Body of pancreas (tissue), 4 donors: ENCODE measurements at regions not wholly inside any gene's neighbourhood (a gene's known extent, or its start where the extent isn't known, plus 50 kb on each side); places are given as distances from the start of the nearest gene placed in this dataset.

ENCODE experiments used
- ATAC-seq: fragments of 150-250 bp; one replicate; pipeline ENCODE4 v1.9.1; 2016
- DNase-seq, 4 donors: peaks; one replicate each; pipeline ENCODE4 v3.0.0-alpha.2; 2019
- H3K27ac ChIP-seq, 4 donors: fragments of 200-600 bp; sonication (generic); 1 replicate in 3 of 4; 2 replicates in 1 of 4; pipeline versions ENCODE4 v1.5.1 to v1.6.1; 2016 to 2019; ENCODE audit warnings: mild to moderate bottlenecking in 1 of 4, mixed read lengths in 1 of 4, moderate library complexity in 1 of 4
- H3K27me3 ChIP-seq, 2 donors: fragments of 200-600 bp; sonication (generic); one replicate each; pipeline ENCODE4 v1.6.0; 2016; ENCODE audit warnings: mild to moderate bottlenecking in 1 of 2
- H3K36me3 ChIP-seq, 2 donors: fragments of 200-600 bp; sonication (generic); replicated peaks in 1 of 2; 2 replicates each; pipeline ENCODE4 v1.5.1; 2016; ENCODE audit warnings: low read depth in 2 of 2; ENCODE audit not compliant: insufficient read depth in 1 of 2
- H3K4me1 ChIP-seq: fragments of 200-600 bp; sonication (generic); one replicate; pipeline ENCODE4 v1.6.0; 2016
- H3K4me3 ChIP-seq, 2 donors: fragments of 200-600 bp; sonication (generic); 1 replicate in 1 of 2; 2 replicates in 1 of 2; pipeline ENCODE4 v1.5.1; 2016 to 2019
- H3K9me3 ChIP-seq, 3 donors: fragments of 200-600 bp; sonication (generic); 1 replicate in 2 of 3; 2 replicates in 1 of 3; pipeline ENCODE4 v1.5.1; 2016
- POLR2A ChIP-seq, 3 donors: fragments of 450-650 bp; IDR thresholded peaks; one replicate each; pipeline ENCODE4 v1.6.1; 2016; ENCODE audit warnings: antibody characterized with exemption in 3 of 3, mild to moderate bottlenecking in 2 of 3
- WGBS, 2 donors: methylation state at CpG; one replicate each; pipeline ENCODE4 v1.1.5; 2017; 5-methylcytosine and 5-hydroxymethylcytosine counted together
- intact Hi-C: fragments of 100-400 bp; cut with DNase I; formaldehyde crosslinking; loops from one replicate; pipeline ENCODE4 v1.15.1; 2023
- TF ChIP-seq, protein P1 (sequence below), 7 experiments: fragments of 450-650 bp in 4 of 7; fragments of 200-600 bp in 3 of 7; sonication (generic) in 3 of 7; IDR thresholded peaks; one replicate each; pipeline ENCODE4 v1.5.1; 2016 to 2019; ENCODE audit warnings: antibody characterized with exemption in 7 of 7

DNA sequence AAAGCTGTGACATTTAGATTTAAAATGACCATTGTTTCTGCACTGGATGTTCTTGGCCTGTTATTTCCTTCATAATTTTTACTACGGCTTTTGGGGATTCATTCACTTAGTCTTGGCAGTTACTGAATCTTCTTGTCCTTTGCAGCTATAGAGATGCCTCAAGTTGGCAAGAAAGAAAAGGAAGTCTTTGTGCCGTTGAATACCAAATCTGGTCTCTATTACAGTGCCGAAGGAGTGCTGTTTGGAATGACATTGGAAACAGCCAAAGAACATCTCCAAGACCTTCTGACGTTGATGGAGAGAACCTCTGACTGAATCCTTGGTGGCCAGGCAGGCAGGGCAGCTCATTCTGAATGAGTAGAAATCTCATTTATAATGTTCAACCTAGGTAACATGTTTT is 54.3 kb upstream of the NRP1 start:
- Histone ChIP-seq H3K9me3 (no peaks in the 10 kb centered on the region), H3K4me3 (no peak overlapping the region), H3K27me3 (no peaks in the 10 kb centered on the region), H3K4me1 (no peaks in the 10 kb centered on the region), H3K36me3 (no peaks in the 10 kb centered on the region), H3K27ac (no peak overlapping the region)
- intact Hi-C loops = no loop called here
- TF ChIP-seq POLR2A (IDR thresholded peaks at IDR 0.05) = no peak
- TF ChIP-seq, protein P1, sequence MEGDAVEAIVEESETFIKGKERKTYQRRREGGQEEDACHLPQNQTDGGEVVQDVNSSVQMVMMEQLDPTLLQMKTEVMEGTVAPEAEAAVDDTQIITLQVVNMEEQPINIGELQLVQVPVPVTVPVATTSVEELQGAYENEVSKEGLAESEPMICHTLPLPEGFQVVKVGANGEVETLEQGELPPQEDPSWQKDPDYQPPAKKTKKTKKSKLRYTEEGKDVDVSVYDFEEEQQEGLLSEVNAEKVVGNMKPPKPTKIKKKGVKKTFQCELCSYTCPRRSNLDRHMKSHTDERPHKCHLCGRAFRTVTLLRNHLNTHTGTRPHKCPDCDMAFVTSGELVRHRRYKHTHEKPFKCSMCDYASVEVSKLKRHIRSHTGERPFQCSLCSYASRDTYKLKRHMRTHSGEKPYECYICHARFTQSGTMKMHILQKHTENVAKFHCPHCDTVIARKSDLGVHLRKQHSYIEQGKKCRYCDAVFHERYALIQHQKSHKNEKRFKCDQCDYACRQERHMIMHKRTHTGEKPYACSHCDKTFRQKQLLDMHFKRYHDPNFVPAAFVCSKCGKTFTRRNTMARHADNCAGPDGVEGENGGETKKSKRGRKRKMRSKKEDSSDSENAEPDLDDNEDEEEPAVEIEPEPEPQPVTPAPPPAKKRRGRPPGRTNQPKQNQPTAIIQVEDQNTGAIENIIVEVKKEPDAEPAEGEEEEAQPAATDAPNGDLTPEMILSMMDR (IDR thresholded peaks at IDR 0.05) = no peak
- WGBS, 2 donors = 90 to 93% methylated on average over 4 of the region's 4 CpGs
- ATAC-seq (no peak), DNase-seq (no peak)

- Histone ChIP-seq H3K36me3 (no peaks in the 10 kb centered on the region), H3K27ac (no peak overlapping the region), H3K4me1 (no peaks in the 10 kb centered on the region), H3K9me3 (no peaks in the 10 kb centered on the region), H3K4me3 (no peak overlapping the region), H3K27me3 (no peaks in the 10 kb centered on the region)
- no peak for DNase-seq
- intact Hi-C loops = no loop called here
- TF ChIP-seq, protein P1 (IDR thresholded peaks at IDR 0.05) = no peak
- no peak for TF ChIP-seq POLR2A (IDR thresholded peaks at IDR 0.05)
- no peak for ATAC-seq
- WGBS, 2 donors = 83 to 85% methylated on average over 1 of the region's 1 CpG
These were observed 53.9 kb upstream of the NRP1 start for GRCh38 chr10:33388382-33388781.

DNA sequence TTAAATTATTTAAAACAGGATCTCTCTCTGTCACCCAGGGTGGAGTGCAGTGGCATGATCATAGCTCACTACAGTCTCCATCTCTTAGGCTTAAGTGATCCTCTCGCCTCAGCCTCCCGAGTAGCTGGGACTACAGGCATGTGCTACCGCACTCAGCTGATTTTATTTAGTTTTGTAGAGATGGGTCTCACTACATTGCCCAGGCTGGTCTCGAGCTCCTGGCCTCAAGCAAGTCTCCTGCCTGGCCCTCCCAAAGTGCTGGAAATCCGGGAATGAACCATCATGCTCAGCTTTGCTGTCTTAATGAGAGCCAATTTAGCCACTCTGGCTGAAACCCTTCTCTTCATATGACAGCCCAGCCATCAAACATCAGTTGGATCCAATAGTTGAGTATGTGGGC is 53.3 kb upstream of the NRP1 start:
- WGBS, 2 donors = 94 to 95% methylated on average over 5 of the region's 5 CpGs
- ATAC-seq (no peak), DNase-seq (no peak)
- H3K4me1 ChIP-seq = no peaks in the 10 kb centered on the region
- no peak overlapping the region for H3K27ac ChIP-seq
- no peaks in the 10 kb centered on the region for H3K36me3 ChIP-seq
- no peaks in the 10 kb centered on the region for H3K27me3 ChIP-seq
- TF ChIP-seq POLR2A (IDR thresholded peaks at IDR 0.05) = no peak
- TF ChIP-seq, protein P1 (IDR thresholded peaks at IDR 0.05) = no peak
- H3K9me3 ChIP-seq = no peaks in the 10 kb centered on the region
- intact Hi-C loops = no loop called here
- no peak overlapping the region for H3K4me3 ChIP-seq

DNA sequence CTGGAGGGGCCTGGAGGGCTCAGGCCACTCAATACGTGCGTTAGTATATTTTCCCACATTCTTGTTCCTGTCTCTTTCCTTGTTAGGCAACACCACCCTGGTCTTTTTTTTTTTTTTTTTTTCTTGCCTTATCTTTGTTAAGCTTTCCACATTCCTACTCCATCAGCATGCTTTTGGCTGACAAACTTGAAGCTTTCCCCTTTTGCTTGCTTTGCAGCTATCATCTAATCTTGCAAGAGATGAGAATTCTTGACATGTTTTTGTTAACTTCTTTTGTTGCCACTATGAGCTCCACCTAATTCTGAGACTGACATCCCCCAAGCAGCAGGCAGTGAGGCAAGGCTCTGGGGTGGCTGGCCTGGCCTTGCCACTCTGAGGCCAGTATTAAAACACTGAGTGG is 52.5 kb upstream of the NRP1 start:
- no peaks in the 10 kb centered on the region for H3K36me3 ChIP-seq
- WGBS, 2 donors = 92 to 97% methylated on average over 2 of the region's 2 CpGs
- ATAC-seq (no peak), DNase-seq (no peak)
- TF ChIP-seq, protein P1 (IDR thresholded peaks at IDR 0.05) = no peak
- no peak for TF ChIP-seq POLR2A (IDR thresholded peaks at IDR 0.05)
- no peaks in the 10 kb centered on the region for H3K9me3 ChIP-seq
- H3K4me3 ChIP-seq = no peak overlapping the region
- H3K4me1 ChIP-seq = no peaks in the 10 kb centered on the region
- H3K27me3 ChIP-seq = no peaks in the 10 kb centered on the region
- intact Hi-C loops = no loop called here
- no peak overlapping the region for H3K27ac ChIP-seq

- WGBS, 2 donors = 93% methylated on average over 2 of the region's 2 CpGs
- Histone ChIP-seq H3K27ac (no peak overlapping the region), H3K4me1 (no peaks in the 10 kb centered on the region), H3K9me3 (no peaks in the 10 kb centered on the region), H3K27me3 (no peaks in the 10 kb centered on the region), H3K36me3 (no peaks in the 10 kb centered on the region), H3K4me3 (no peak overlapping the region)
- TF ChIP-seq, protein P1 (IDR thresholded peaks at IDR 0.05) = no peak
- DNase-seq = no peak
- intact Hi-C loops = no loop called here
- no peak for ATAC-seq
These were observed 51.2 kb upstream of the NRP1 start for GRCh38 chr10:33385686-33386085.
